GM10266 (cell line): ENCODE measurements at regions not wholly inside any gene's neighbourhood (a gene's known extent, or its start where the extent isn't known, plus 50 kb on each side); places are given as distances from the start of the nearest gene placed in this dataset.
"Not testable (repeated sequence)": the region's sequence is repeated elsewhere in the genome, so short reads cannot be mapped to it uniquely, and the experiment has no call there.

Source experiments
- DNase-seq: peaks from one replicate; pipeline ENCODE4 v3.0.0; 2012; ENCODE audit errors: extremely low spot score
- TF ChIP-seq, protein P1 (sequence below): IDR thresholded peaks from 2 replicates; pipeline ENCODE4 v1.5.1; 2012; ENCODE audit warnings: mild to moderate bottlenecking, low read depth; ENCODE audit not compliant: control insufficient read depth, insufficient read depth; ENCODE audit errors: missing control alignments

GRCh38 chr6:98044791-98045470, 761.9 kb upstream of the MMS22L start:
- TF ChIP-seq, protein P1, sequence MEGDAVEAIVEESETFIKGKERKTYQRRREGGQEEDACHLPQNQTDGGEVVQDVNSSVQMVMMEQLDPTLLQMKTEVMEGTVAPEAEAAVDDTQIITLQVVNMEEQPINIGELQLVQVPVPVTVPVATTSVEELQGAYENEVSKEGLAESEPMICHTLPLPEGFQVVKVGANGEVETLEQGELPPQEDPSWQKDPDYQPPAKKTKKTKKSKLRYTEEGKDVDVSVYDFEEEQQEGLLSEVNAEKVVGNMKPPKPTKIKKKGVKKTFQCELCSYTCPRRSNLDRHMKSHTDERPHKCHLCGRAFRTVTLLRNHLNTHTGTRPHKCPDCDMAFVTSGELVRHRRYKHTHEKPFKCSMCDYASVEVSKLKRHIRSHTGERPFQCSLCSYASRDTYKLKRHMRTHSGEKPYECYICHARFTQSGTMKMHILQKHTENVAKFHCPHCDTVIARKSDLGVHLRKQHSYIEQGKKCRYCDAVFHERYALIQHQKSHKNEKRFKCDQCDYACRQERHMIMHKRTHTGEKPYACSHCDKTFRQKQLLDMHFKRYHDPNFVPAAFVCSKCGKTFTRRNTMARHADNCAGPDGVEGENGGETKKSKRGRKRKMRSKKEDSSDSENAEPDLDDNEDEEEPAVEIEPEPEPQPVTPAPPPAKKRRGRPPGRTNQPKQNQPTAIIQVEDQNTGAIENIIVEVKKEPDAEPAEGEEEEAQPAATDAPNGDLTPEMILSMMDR = no peak
- no peak for DNase-seq

DNA sequence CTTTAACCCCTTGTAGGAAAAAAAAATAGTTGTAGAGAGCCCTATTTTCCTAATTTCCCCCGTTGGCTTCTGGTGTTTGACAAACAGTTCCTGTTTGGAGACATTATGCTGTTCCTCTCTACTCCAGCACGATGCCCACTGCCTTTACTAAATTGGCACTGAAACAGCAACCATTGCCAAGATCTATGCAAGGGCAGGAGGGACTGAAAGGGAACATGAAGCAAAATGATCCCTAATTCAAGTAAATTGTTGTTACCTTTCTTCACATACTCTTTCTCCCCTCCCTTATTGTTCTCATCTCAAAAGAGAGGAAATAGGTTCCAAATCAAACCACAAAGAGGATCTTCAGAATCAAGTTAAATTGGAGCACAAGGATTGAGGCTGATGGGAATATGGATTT, 764.1 kb upstream of the MMS22L start:
- TF ChIP-seq, protein P1 = no peak
- no peak for DNase-seq

DNA sequence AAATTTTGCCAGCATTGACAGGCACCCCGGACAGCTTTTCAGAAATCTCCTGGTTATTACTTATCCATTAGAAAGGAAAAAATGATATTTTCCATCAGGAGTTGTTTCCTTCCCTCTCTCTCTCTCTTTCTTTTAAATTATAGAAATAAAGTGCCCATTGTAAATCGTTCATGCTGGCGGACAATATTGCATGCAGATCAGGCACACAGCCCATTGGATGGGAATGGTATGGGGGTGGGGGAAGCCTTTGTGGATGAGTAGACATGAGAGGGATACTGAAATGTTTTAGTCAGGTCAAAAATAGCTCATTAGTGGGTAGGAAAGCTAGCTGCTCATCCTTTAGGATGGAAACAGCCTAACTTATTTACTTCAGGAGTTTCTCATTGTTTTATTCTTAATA, 764.9 kb upstream of the MMS22L start:
- TF ChIP-seq, protein P1 = no peak
- no peak for DNase-seq

- DNase-seq = peak; percentile 3
- TF ChIP-seq, protein P1 = no peak
These were observed 771.4 kb upstream of the MMS22L start for GRCh38 chr6:98054453-98054852.

GRCh38 chr6:98056955-98057354, 773.9 kb upstream of the MMS22L start:
- DNase-seq = no peak
- TF ChIP-seq, protein P1 = no peak

DNA sequence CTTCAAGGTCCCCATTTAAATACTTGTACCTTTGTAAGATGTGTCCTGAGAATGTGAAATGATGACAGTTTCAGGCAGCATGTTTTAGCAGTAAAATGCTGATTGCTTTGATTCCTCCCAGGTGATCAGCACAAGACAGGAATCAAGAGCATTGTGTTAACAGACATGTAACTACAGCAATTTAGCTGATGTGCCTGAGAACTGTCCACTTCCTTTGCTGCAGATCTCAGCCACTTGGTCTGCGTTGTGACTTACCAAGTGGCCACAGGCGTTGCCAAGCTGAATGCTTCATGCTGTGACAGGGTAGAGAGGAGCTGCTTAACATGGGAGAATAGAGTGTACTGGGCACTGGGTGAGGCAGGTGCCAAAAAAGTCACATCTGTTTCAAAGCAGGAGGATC, 767.0 kb upstream of the POU3F2 start:
- no peak for DNase-seq

DNA sequence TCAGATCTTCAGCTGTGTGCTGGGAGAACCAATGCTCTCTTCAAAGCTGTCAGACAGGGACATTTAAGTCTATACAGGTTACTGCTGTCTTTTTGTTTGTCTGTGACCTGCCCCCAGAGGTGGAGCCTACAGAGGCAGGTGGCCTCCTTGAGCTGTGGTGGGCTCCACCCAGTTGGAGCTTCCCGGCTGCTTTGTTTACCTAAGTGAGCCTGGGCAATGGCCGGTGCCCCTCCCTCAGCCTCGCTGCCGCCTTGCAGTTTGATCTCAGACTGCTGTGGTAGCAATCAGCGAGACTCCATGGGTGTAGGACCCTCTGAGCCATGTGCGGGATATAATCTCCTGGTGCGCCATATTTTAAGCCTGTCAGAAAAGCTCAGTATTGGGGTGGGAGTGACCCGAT, 745.8 kb upstream of the POU3F2 start:
- not testable (repeated sequence) for DNase-seq

More for the DNA sequence above, 767.0 kb upstream of the POU3F2 start:
- TF ChIP-seq, protein P1 = no peak

DNA sequence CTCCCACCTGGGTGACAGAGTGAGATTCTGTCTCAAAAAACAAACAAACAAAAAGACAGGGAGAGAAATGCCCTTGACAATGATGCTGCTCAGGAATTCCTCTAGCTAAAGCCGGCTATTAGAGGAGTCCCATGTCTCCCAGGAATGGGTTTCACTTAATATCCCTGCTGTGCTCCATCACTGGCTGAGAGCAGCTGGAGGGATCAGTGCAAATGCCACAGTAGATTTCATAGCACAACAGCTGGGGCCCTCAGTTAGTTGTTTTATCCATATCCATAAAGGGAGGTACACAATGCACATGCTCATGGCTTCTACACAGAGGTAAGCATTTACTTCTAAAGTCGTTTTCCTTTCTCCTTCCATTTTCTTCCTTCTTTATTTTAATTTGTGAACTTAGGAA, 742.0 kb upstream of the POU3F2 start:
- DNase-seq = no peak
- TF ChIP-seq, protein P1 = no peak
